HUES64 (cell line): ENCODE measurements at regions not wholly inside any gene's neighbourhood (a gene's known extent, or its start where the extent isn't known, plus 50 kb on each side); places are given as distances from the start of the nearest gene placed in this dataset.
"Not testable (repeated sequence)": the region's sequence is repeated elsewhere in the genome, so short reads cannot be mapped to it uniquely, and the experiment has no call there.

Experiments used
- H3K27ac ChIP-seq: 2 replicates; pipeline ENCODE4 v1.7.0; 2013; ENCODE audit warnings: low read depth, low read length, inconsistent platforms
- H3K27me3 ChIP-seq: 2 replicates; pipeline ENCODE4 v1.6.1; 2013; ENCODE audit warnings: mild to moderate bottlenecking, low read length; ENCODE audit not compliant: insufficient read depth
- H3K36me3 ChIP-seq: 2 replicates; pipeline ENCODE4 v1.6.1; 2013; ENCODE audit warnings: mild to moderate bottlenecking, low read length; ENCODE audit not compliant: insufficient read depth
- H3K4me1 ChIP-seq: 2 replicates; pipeline ENCODE4 v1.6.1; 2013; ENCODE audit warnings: mild to moderate bottlenecking, low read length, moderate library complexity; ENCODE audit not compliant: insufficient read depth
- H3K4me3 ChIP-seq: 2 replicates; pipeline ENCODE4 v1.5.1; 2013; ENCODE audit warnings: mild to moderate bottlenecking, low read length, moderate library complexity
- H3K9ac ChIP-seq: 2 replicates; pipeline ENCODE4 v1.6.1; 2013; ENCODE audit warnings: mild to moderate bottlenecking, low read depth, low read length
- H3K9me3 ChIP-seq: 2 replicates; pipeline ENCODE4 v1.6.1; 2013; ENCODE audit warnings: low read depth, low read length; ENCODE audit not compliant: insufficient read depth
- WGBS: fragments of 150-250, 120-280 bp; methylation state at CpG from one replicate; pipeline ENCODE4 v1.1.7; 2013; ENCODE audit warnings: missing lambda C conversion rate; 5-methylcytosine and 5-hydroxymethylcytosine counted together

DNA sequence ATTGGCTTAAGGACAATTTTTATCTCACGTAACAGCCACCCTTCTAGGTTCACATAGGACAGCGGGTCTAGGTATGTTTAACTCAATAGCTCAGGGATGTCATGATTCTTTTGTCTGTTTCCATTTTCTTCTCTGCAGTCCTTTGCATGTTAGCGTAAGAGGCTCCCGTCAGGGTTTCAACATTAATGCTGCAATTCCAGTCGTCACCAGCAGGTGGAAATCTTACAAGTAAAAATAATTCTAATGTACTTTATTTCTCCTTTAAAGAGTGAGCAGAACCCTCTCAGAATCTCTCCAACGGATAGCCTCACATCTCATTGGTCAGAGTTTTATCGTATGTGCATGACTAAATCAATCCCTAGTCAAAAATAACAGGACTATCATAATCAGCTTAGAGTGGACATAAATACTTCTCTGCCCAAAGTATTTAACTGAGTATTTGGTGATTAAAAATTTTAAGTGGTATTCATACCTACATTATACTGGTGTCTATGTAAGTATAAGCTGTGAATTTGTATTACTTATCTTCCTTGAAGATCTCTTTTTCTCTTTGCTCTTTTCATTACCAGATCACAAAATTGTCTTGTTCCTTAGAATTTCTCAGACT, 487.2 kb upstream of the GCFC2 start:
- Histone ChIP-seq H3K4me3 (no peak overlapping the region), H3K36me3 (no peaks in the 10 kb centered on the region), H3K27ac (no peak overlapping the region), H3K9ac (no peak overlapping the region), H3K27me3 (no peaks in the 10 kb centered on the region), H3K9me3 (no peaks in the 10 kb centered on the region), H3K4me1 (peaks cover 4% of the 10 kb centered on the region; the same call in 1 of the 2 replicates)
- WGBS = 51% methylated on average over 7 of the region's 7 CpGs

DNA sequence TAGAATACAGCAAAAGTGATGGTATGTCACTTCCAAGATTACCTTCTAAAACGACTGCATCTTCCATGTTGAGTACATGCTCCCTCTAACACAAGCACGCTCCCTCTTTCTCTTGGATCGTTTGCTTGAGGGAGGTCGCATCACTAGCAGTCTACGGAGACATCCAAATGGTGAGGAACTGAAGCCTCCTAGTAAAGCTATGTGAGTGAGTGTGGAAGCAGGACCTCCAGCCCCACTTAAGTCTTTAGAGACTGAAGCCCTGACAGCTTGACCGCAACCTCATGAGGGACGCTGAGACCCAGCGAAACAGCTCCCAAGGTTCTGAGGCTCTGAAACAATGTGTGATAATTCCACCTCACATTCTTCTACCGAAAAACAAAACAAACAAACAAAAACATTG, 486.7 kb upstream of the GCFC2 start:
- 93% methylated on average over 9 of the region's 9 CpGs for WGBS
- H3K36me3 ChIP-seq = no peaks in the 10 kb centered on the region

DNA sequence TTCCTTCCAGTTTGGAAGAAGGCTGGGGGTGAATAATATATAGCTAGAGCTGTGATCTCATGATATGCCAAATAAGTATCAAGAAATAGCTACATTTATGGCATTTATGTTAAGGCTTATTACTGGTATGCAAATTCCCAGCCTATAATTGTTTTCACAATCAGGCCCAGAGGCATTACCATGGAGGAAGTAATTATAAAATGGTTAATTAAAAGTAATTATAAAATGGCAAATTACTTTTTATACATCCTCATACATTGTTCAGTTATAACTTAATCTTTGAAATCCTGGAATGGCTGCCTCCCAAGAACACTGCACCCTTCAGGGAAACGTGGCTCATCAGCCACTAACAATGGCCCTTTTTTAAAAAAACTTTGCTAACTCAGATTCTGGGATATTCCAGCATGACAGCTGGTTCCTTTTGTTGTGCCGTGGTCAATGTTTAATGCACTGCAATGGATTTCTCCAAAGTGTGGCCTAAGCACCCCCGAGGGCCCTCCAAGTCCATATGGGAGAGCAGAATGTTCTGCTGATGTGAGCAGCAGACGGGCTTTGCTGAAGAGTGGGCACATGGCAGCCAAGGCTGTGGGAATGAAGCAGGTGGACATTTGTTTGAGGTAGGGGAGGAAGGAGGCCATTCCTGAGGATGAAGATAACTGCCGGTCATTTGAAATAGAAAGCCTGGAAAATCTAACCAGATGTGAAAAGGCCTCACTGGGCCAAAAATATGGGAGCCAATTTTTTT, 483.5 kb upstream of the GCFC2 start:
- Histone ChIP-seq H3K4me3 (no peak overlapping the region), H3K27me3 (no peaks in the 10 kb centered on the region), H3K36me3 (no peaks in the 10 kb centered on the region), H3K27ac (no peak overlapping the region), H3K4me1 (peaks cover 4% of the 10 kb centered on the region; the same call in 1 of the 2 replicates), H3K9ac (no peak overlapping the region), H3K9me3 (no peaks in the 10 kb centered on the region)
- 93% methylated on average over 5 of the region's 5 CpGs for WGBS

More for the DNA sequence above, 486.7 kb upstream of the GCFC2 start:
- peaks cover 4% of the 10 kb centered on the region; the same call in 1 of the 2 replicates for H3K4me1 ChIP-seq
- H3K27me3 ChIP-seq = no peaks in the 10 kb centered on the region
- no peaks in the 10 kb centered on the region for H3K9me3 ChIP-seq
- no peak overlapping the region for H3K27ac ChIP-seq
- H3K9ac ChIP-seq = no peak overlapping the region
- H3K4me3 ChIP-seq = no peak overlapping the region

DNA sequence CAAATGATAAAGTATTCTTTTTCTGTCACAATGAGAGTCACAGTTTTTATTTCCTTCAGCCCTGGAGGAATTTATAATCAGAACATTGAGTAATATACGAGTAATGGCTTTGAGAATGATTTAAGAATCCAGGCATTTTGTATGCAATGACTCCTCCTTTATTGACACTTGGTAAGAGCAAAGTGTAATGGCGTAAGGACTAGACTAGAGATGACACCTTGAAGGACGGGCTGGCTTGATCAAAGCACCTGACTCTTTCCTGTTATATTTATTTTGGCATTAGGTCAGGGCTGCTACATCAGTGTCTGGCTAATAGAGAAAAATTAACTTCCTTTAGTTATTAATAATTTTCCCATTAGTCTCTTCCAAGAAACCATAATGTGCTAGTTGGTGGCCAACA, 482.4 kb upstream of the GCFC2 start:
- Histone ChIP-seq H3K4me1 (peaks cover 4% of the 10 kb centered on the region; the same call in 1 of the 2 replicates), H3K27ac (no peak overlapping the region), H3K9me3 (no peaks in the 10 kb centered on the region), H3K9ac (no peak overlapping the region), H3K27me3 (no peaks in the 10 kb centered on the region), H3K36me3 (no peaks in the 10 kb centered on the region), H3K4me3 (no peak overlapping the region)
- WGBS = 95% methylated on average over 3 of the region's 3 CpGs

DNA sequence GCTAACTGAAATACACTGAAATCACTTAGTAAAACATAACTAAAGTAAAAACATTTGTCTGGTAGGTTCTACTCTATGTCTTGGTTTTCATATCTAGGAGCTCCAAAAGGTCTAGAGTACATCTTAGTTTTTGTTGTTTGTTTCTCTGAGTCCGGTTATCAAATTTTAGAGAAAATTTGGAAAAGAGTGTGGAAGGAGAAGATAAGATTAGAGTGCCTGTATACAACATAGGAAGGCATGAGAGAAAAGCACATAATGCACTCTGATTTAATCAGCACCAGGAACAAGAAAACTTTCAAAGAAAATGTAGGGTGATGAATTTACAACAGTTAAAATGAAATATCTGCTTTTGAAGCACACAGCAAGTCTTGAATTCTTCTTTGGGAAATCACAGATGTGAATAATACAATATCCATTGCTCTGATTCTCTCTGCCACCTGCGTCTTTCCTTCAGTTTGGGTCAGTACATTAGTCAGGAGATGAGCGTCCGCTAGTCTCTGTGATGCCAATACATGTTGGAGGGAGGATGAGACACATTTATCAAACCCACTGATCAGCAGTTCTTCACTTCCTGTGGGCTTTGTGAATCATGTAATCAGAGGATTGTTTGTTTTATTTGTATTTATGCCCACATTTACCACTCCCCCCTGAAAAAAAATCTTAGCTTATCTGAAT, 477.8 kb upstream of the GCFC2 start:
- no peak overlapping the region for H3K9ac ChIP-seq

DNA sequence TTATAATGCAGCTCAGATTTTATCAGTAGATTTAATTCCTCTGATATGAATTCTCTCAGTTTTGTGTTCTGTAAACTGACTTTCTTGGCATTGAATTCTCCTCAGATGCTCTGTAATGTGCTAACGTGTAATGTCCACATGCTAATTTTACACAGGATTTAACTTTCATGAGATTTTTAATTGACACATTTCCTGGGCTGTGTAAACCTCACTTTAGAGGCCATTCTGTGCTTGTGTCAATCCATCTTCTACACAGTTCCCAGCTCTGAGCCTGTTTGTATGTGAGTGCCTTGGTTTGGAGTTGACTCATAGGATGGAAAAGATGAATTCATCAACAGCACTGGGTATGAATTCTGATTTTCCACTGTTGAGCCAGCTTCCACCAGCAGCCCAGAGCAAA, 476.7 kb upstream of the GCFC2 start:
- Histone ChIP-seq H3K4me1 (no peaks in the 10 kb centered on the region), H3K9me3 (no peaks in the 10 kb centered on the region), H3K9ac (no peak overlapping the region), H3K27ac (no peak overlapping the region), H3K4me3 (no peak overlapping the region), H3K36me3 (no peaks in the 10 kb centered on the region), H3K27me3 (no peaks in the 10 kb centered on the region)
- 93% methylated on average over 1 of the region's 1 CpG for WGBS

More for the DNA sequence above, 477.8 kb upstream of the GCFC2 start:
- no peaks in the 10 kb centered on the region for H3K27me3 ChIP-seq
- H3K36me3 ChIP-seq = no peaks in the 10 kb centered on the region
- no peaks in the 10 kb centered on the region for H3K4me1 ChIP-seq
- H3K27ac ChIP-seq = no peak overlapping the region
- no peaks in the 10 kb centered on the region for H3K9me3 ChIP-seq
- H3K4me3 ChIP-seq = no peak overlapping the region
- WGBS = 94% methylated on average over 4 of the region's 4 CpGs

DNA sequence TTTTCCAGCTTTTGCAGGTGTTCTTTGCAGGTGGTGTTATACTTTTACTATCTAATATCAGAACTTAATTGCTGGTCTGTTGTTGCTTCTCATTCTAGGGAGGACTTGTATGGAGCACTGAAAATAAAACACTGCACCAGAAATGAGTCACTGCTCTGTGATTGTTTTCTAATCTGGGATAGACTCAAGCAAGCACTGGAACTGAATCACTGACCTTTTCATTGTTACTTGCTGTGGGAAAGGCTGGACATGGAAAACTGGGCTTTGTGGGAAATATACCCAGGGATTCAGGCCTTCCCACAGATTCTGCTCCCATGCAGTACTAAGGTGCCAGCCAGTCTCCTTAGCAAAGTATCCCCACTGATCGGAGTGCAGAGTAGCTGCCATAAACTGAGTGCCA, 470.0 kb upstream of the GCFC2 start:
- Histone ChIP-seq H3K9ac (no peak overlapping the region), H3K27ac (no peak overlapping the region), H3K4me3 (no peak overlapping the region), H3K9me3 (peaks cover 25% of the 10 kb centered on the region; the same call in 1 of the 2 replicates), H3K36me3 (no peaks in the 10 kb centered on the region), H3K4me1 (no peaks in the 10 kb centered on the region), H3K27me3 (no peaks in the 10 kb centered on the region)
- 93% methylated on average over 1 of the region's 1 CpG for WGBS

DNA sequence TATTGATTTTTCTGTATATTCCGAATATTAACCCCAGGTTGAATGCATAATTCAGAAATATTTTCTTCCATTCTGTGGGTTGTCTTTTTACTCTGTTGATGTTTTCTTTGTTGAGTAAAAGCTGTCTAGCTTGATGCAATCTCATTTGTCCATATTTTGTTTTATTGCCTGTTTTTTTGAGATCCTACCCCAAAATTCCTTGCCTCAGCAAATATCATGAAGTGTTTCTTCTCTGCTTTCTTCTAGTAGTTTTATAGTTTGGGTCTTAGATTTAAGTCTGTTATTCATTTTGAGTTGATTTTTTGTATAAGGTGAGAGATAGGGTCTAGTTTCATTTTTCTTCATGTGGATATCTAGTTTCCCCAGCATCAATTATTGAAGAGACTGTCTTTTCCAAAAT, 467.9 kb upstream of the GCFC2 start:
- H3K4me3 ChIP-seq = no peak overlapping the region
- H3K27ac ChIP-seq = no peak overlapping the region
- no peaks in the 10 kb centered on the region for H3K4me1 ChIP-seq
- H3K9me3 ChIP-seq = peaks cover 25% of the 10 kb centered on the region; the same call in 1 of the 2 replicates
- H3K9ac ChIP-seq = no peak overlapping the region
- no CpG with 5 or more reads among the region's 1 CpG for WGBS
- H3K27me3 ChIP-seq = no peaks in the 10 kb centered on the region
- no peaks in the 10 kb centered on the region for H3K36me3 ChIP-seq

DNA sequence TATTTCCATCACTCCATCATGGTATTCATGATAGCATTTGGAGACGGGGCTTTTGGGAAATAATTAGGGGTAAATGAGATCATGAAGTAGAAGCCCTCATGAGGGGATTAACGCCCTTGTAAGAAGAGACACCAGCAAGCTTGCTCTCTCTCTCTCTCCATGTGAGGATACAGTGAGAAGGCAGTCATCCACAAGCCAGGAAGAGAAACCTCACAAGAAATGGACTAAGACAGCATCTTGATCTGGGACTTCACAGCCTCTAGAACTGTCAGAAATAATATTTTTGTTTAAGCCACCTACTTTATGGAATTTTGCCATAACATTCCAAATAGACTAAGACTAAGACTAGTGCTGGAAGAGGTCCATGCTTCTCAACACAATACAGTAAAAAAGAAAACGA, 464.6 kb upstream of the GCFC2 start:
- Histone ChIP-seq H3K4me3 (no peak overlapping the region), H3K27ac (no peak overlapping the region), H3K4me1 (no peaks in the 10 kb centered on the region), H3K36me3 (no peaks in the 10 kb centered on the region), H3K9ac (no peak overlapping the region), H3K27me3 (no peaks in the 10 kb centered on the region), H3K9me3 (peaks cover 25% of the 10 kb centered on the region; the same call in 1 of the 2 replicates)
- 100% methylated on average over 3 of the region's 3 CpGs for WGBS

DNA sequence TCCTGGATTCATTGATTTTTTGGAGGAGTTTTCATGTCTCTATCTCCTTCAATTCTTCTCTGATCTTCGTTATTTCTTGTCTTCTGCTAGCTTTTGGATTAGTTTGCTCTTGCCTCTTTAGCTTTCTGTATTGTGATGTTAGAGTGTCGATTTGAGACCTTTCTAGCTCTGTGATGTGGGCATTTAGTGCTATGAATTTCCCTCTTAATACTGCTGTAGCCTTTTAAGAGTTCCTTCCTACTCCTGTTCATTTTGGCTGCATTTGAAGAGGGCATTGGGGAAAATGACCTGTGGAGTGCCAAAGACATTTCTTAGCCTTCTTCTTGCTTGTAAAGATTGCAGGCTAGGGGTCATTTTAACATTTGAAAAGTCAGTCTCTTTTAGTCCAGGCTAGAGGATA, 463.8 kb upstream of the GCFC2 start:
- Histone ChIP-seq H3K27me3 (no peaks in the 10 kb centered on the region), H3K9ac (no peak overlapping the region), H3K27ac (no peak overlapping the region), H3K36me3 (no peaks in the 10 kb centered on the region), H3K9me3 (peaks cover 23% of the 10 kb centered on the region; the same call in 1 of the 2 replicates), H3K4me3 (no peak overlapping the region), H3K4me1 (no peaks in the 10 kb centered on the region)
- WGBS = 86% methylated on average over 2 of the region's 2 CpGs

DNA sequence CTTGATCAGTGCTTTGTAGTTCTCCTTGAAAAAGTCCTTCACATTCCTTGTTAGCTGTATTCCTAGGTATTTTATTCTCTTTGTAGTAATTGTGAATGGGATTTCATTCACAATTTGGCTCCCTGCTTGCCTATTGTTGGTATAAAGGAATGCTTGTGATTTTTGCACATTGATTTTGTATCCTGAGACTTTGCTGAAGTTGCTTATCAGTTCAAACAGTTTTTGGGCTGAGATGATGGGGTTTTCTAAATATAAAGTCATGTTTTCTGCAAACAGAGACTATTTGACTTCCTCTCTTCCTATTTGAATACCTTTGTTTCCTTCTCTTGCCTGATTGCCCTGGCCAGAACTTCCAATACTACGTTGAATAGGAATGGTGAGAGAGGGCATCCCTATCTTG, 462.5 kb upstream of the GCFC2 start:
- not testable (repeated sequence) for H3K36me3 ChIP-seq, H3K4me1 ChIP-seq, H3K27ac ChIP-seq, H3K9ac ChIP-seq, H3K4me3 ChIP-seq, H3K27me3 ChIP-seq
- H3K9me3 ChIP-seq = peaks cover 10% of the 10 kb centered on the region; the same call in 1 of the 2 replicates
- 0% methylated on average over 1 of the region's 1 CpG for WGBS
